Smooth muscle cell (in vitro differentiated cells): ENCODE measurements at regions not wholly inside any gene's neighbourhood (a gene's known extent, or its start where the extent isn't known, plus 50 kb on each side); places are given as distances from the start of the nearest gene placed in this dataset. TPM values are rescaled to one million over a fixed set of nuclear protein-coding genes. Genes with fewer than 3 reads are reported as not detected.

Experiments used
- DNase-seq: peaks from one replicate; lab custom pipeline; 2025; ENCODE audit not compliant: unreplicated experiment; lab: John Stamatoyannopoulos, UW
- H2AFZ ChIP-seq: fragments of 200-600 bp; sonication (generic); 2 replicates; pipeline ENCODE4 v1.6.0; 2016; ENCODE audit warnings: antibody characterized with exemption, low read depth, mild to moderate bottlenecking
- H3F3A ChIP-seq: fragments of 200-600 bp; sonication (generic); 2 replicates; pipeline ENCODE4 v1.6.0; 2017; ENCODE audit warnings: antibody characterized with exemption, low read depth
- H3K27ac ChIP-seq: fragments of 200-600 bp; sonication (generic); 2 replicates; pipeline ENCODE4 v1.5.1; 2016; ENCODE audit warnings: low read depth, mild to moderate bottlenecking
- H3K27me3 ChIP-seq: fragments of 200-600 bp; sonication (generic); 2 replicates; pipeline ENCODE4 v1.6.1; 2016; ENCODE audit warnings: low read depth, mild to moderate bottlenecking
- H3K36me3 ChIP-seq: fragments of 200-600 bp; sonication (generic); 2 replicates; pipeline ENCODE4 v1.5.1; 2016; ENCODE audit warnings: low read depth
- H3K4me1 ChIP-seq: fragments of 200-600 bp; sonication (generic); 2 replicates; pipeline ENCODE4 v1.5.1; 2016; ENCODE audit warnings: low read depth
- H3K4me2 ChIP-seq: fragments of 200-600 bp; sonication (generic); 2 replicates; pipeline ENCODE4 v1.6.0; 2016; ENCODE audit warnings: mild to moderate bottlenecking
- H3K4me3 ChIP-seq: fragments of 200-600 bp; sonication (generic); 2 replicates; pipeline ENCODE4 v1.5.1; 2016; ENCODE audit warnings: mild to moderate bottlenecking
- H3K79me2 ChIP-seq: fragments of 200-600 bp; sonication (generic); 2 replicates; pipeline ENCODE4 v1.6.0; 2016; ENCODE audit warnings: low read depth, mild to moderate bottlenecking
- H3K9ac ChIP-seq: fragments of 200-600 bp; sonication (generic); 2 replicates; pipeline ENCODE4 v1.6.0; 2016; ENCODE audit warnings: low read depth
- H3K9me3 ChIP-seq: fragments of 200-600 bp; sonication (generic); replicated peaks from 2 replicates; pipeline ENCODE4 v1.5.1; 2016; ENCODE audit warnings: low read depth
- H4K20me1 ChIP-seq: fragments of 200-600 bp; sonication (generic); 2 replicates; pipeline ENCODE4 v1.6.0; 2016; ENCODE audit warnings: low read depth
- CTCF ChIP-seq: fragments of 200-600 bp; sonication (generic); IDR thresholded peaks from 2 replicates; pipeline ENCODE4 v1.5.1; 2017; ENCODE audit warnings: borderline replicate concordance, mild to moderate bottlenecking, antibody characterized with exemption; ENCODE audit not compliant: insufficient read depth, poor library complexity, severe bottlenecking
- WGBS: methylation state at CpG from one replicate; pipeline ENCODE4 v1.1.7; 2016; ENCODE audit warnings: low lambda C conversion rate; 5-methylcytosine and 5-hydroxymethylcytosine counted together
- microRNA-seq: library from miRNA; unstranded; fragments of <30 nt; microRNA quantifications from one replicate; pipeline ENCODE4, GENCODE V29; 2016; ENCODE audit warnings: borderline number of aligned reads
- small RNA-seq: library from RNA; depleted of rRNA; stranded (forward); fragments of <200 nt; gene quantifications from one replicate; pipeline ENCODE3, GENCODE V24; 2014

- peaks cover 5% of the 10 kb centered on the region for H3K9me3 ChIP-seq
- H3K9ac ChIP-seq, result no peak overlapping the region
- H3F3A ChIP-seq, result no peaks in the 10 kb centered on the region
- no peak overlapping the region for H3K27ac ChIP-seq
- no peaks in the 10 kb centered on the region for H4K20me1 ChIP-seq
- no peaks in the 10 kb centered on the region for H3K27me3 ChIP-seq
- no peaks in the 10 kb centered on the region for H3K36me3 ChIP-seq
- H3K4me3 ChIP-seq, result no peak overlapping the region
- no peak for TF ChIP-seq CTCF
- no peak overlapping the region for H3K4me2 ChIP-seq
- no peak for DNase-seq
- no peaks in the 10 kb centered on the region for H3K4me1 ChIP-seq
- no peaks in the 10 kb centered on the region for H3K79me2 ChIP-seq
- no peak overlapping the region for H2AFZ ChIP-seq
- WGBS, result 38% methylated on average over 1 of the region's 1 CpG
These were observed 155.6 kb downstream of the PHF2 start for GRCh38 chr9:93731963-93732362.

GRCh38 chr9:93730648-93731047 lies 154.3 kb downstream of the PHF2 start:
- no peak for TF ChIP-seq CTCF
- H3K27me3 ChIP-seq, result no peaks in the 10 kb centered on the region
- no peak overlapping the region for H2AFZ ChIP-seq
- peaks cover 5% of the 10 kb centered on the region for H3K9me3 ChIP-seq
- no peaks in the 10 kb centered on the region for H3K4me1 ChIP-seq
- no peak for DNase-seq
- H4K20me1 ChIP-seq, result no peaks in the 10 kb centered on the region
- no peak overlapping the region for H3K4me3 ChIP-seq
- no peaks in the 10 kb centered on the region for H3K36me3 ChIP-seq
- no peak overlapping the region for H3K9ac ChIP-seq
- WGBS, result 81% methylated on average over 8 of the region's 8 CpGs
- H3F3A ChIP-seq, result no peaks in the 10 kb centered on the region
- H3K4me2 ChIP-seq, result no peak overlapping the region
- H3K27ac ChIP-seq, result no peak overlapping the region
- H3K79me2 ChIP-seq, result no peaks in the 10 kb centered on the region

GRCh38 chr9:93730217-93730616 lies 153.8 kb downstream of the PHF2 start:
- no peaks in the 10 kb centered on the region for H3K4me1 ChIP-seq
- H3K27me3 ChIP-seq, result no peaks in the 10 kb centered on the region
- H3K36me3 ChIP-seq, result no peaks in the 10 kb centered on the region
- WGBS, result 95% methylated on average over 11 of the region's 11 CpGs
- peaks cover 5% of the 10 kb centered on the region for H3K9me3 ChIP-seq
- H3K9ac ChIP-seq, result no peak overlapping the region
- no peak overlapping the region for H2AFZ ChIP-seq
- no peaks in the 10 kb centered on the region for H4K20me1 ChIP-seq
- H3F3A ChIP-seq, result no peaks in the 10 kb centered on the region
- no peak for TF ChIP-seq CTCF
- H3K79me2 ChIP-seq, result no peaks in the 10 kb centered on the region
- H3K27ac ChIP-seq, result no peak overlapping the region
- no peak overlapping the region for H3K4me2 ChIP-seq
- DNase-seq, result no peak
- H3K4me3 ChIP-seq, result no peak overlapping the region

Small RNA genes lying in the stretch of these regions (microRNA-seq; reads per million reads assigned to microRNA genes)
- gene MIR4291, result not detected

Small RNA genes lying in the stretch of these regions (small RNA-seq; reads per million reads assigned to genes)
- gene MIR4291, result not detected
